Stimulated activated naive CD8-positive, alpha-beta T cell treated with anti-CD3 and anti-CD28 coated beads, Interleukin-15, amount 100 ng/mL, for 72 hours (primary cell): ENCODE measurements at regions not wholly inside any gene's neighbourhood (a gene's known extent, or its start where the extent isn't known, plus 50 kb on each side); places are given as distances from the start of the nearest gene placed in this dataset.

Experiments used
- ATAC-seq: fragments of 150-1000 bp; cut with Tn5 transposase; 2 replicates; pipeline ENCODE4 v1.10.0; 2021; ENCODE audit warnings: mild to moderate bottlenecking, moderate library complexity
- DNase-seq, 2 donors: peaks; one replicate each; pipeline ENCODE4 v3.0.0; 2021 to 2022
- H3K27ac Mint-ChIP-seq, 2 donors: one replicate each; pipeline ENCODE4 v1.8.0; 2022; ENCODE audit warnings: mild to moderate bottlenecking in 2 of 2, mixed read lengths in 2 of 2, moderate library complexity in 2 of 2
- H3K27me3 Mint-ChIP-seq: one replicate; pipeline ENCODE4 v1.8.0; 2022; ENCODE audit warnings: mixed read lengths
- H3K4me1 Mint-ChIP-seq: one replicate; pipeline ENCODE4 v1.8.0; 2022; ENCODE audit warnings: mild to moderate bottlenecking, mixed read lengths
- H3K4me3 Mint-ChIP-seq, 2 donors: one replicate each; pipeline ENCODE4 v1.8.0; 2022; ENCODE audit warnings: mild to moderate bottlenecking in 2 of 2, mixed read lengths in 2 of 2, moderate library complexity in 1 of 2
- H3K9me3 Mint-ChIP-seq, 2 donors: one replicate each; pipeline ENCODE4 v1.8.0; 2022; ENCODE audit warnings: mixed read lengths in 2 of 2

- no peak for DNase-seq
- ATAC-seq: no peak
- H3K4me3 Mint-ChIP-seq: no peak overlapping the region
- peaks cover 0 to 10% of the 10 kb centered on the region in 2 donors for H3K9me3 Mint-ChIP-seq
- no peaks in the 10 kb centered on the region for H3K4me1 Mint-ChIP-seq
- no peaks in the 10 kb centered on the region for H3K27me3 Mint-ChIP-seq
- no peak overlapping the region for H3K27ac Mint-ChIP-seq
Measured at GRCh38 chr13:68872338-68872737, 1235.3 kb upstream of the ATXN8OS start.

GRCh38 chr13:68851026-68851425, 1256.6 kb upstream of the ATXN8OS start:
- Mint-ChIP-seq H3K27ac (no peak overlapping the region), H3K4me3 (no peak overlapping the region), H3K9me3 (peaks cover 11% of the 10 kb centered on the region in 2 donors), H3K27me3 (no peaks in the 10 kb centered on the region), H3K4me1 (no peaks in the 10 kb centered on the region)
- ATAC-seq (no peak), DNase-seq (no peak)

GRCh38 chr13:68850160-68850559, 1257.5 kb upstream of the ATXN8OS start:
- no peaks in the 10 kb centered on the region for H3K4me1 Mint-ChIP-seq
- H3K27me3 Mint-ChIP-seq: no peaks in the 10 kb centered on the region
- H3K9me3 Mint-ChIP-seq: peaks cover 15 to 20% of the 10 kb centered on the region in 2 donors
- ATAC-seq (no peak), DNase-seq (no peak)
- H3K27ac Mint-ChIP-seq: no peak overlapping the region
- H3K4me3 Mint-ChIP-seq: no peak overlapping the region

- ATAC-seq (no peak), DNase-seq (no peak)
- Mint-ChIP-seq H3K27me3 (no peaks in the 10 kb centered on the region), H3K27ac (no peak overlapping the region), H3K9me3 (peaks cover 25 to 31% of the 10 kb centered on the region in 2 donors), H3K4me3 (no peak overlapping the region), H3K4me1 (no peaks in the 10 kb centered on the region)
Measured at GRCh38 chr13:68846663-68847062, 1261.0 kb upstream of the ATXN8OS start.

GRCh38 chr13:68834375-68834774, 1273.3 kb upstream of the ATXN8OS start:
- peaks cover 17% of the 10 kb centered on the region in 2 donors for H3K9me3 Mint-ChIP-seq
- no peaks in the 10 kb centered on the region for H3K4me1 Mint-ChIP-seq
- DNase-seq: no peak
- H3K27ac Mint-ChIP-seq: no peak overlapping the region
- H3K27me3 Mint-ChIP-seq: no peaks in the 10 kb centered on the region
- no peak for ATAC-seq
- no peak overlapping the region for H3K4me3 Mint-ChIP-seq

- ATAC-seq: no peak
- no peaks in the 10 kb centered on the region for H3K27me3 Mint-ChIP-seq
Measured at GRCh38 chr13:68816715-68817114, 1290.9 kb upstream of the ATXN8OS start.

GRCh38 chr13:68813180-68813796, 1294.3 kb upstream of the ATXN8OS start:
- H3K4me3 Mint-ChIP-seq: no peak overlapping the region
- H3K4me1 Mint-ChIP-seq: no peaks in the 10 kb centered on the region
- no peak for ATAC-seq
- H3K27me3 Mint-ChIP-seq: no peaks in the 10 kb centered on the region
- peaks cover 0 to 6% of the 10 kb centered on the region in 2 donors for H3K9me3 Mint-ChIP-seq
- no peak for DNase-seq
- no peak overlapping the region for H3K27ac Mint-ChIP-seq

More at GRCh38 chr13:68816715-68817114, 1290.9 kb upstream of the ATXN8OS start:
- Mint-ChIP-seq H3K27ac (no peak overlapping the region), H3K4me3 (no peak overlapping the region), H3K4me1 (no peaks in the 10 kb centered on the region), H3K9me3 (peaks cover 6 to 7% of the 10 kb centered on the region in 2 donors)
- DNase-seq: no peak

GRCh38 chr13:68810660-68811059, 1297.0 kb upstream of the ATXN8OS start:
- no peak overlapping the region for H3K27ac Mint-ChIP-seq
- DNase-seq: no peak
- H3K9me3 Mint-ChIP-seq: peaks cover 0 to 6% of the 10 kb centered on the region in 2 donors
- ATAC-seq: no peak
- H3K27me3 Mint-ChIP-seq: no peaks in the 10 kb centered on the region
- H3K4me3 Mint-ChIP-seq: no peak overlapping the region
- no peaks in the 10 kb centered on the region for H3K4me1 Mint-ChIP-seq

GRCh38 chr13:68808456-68808855, 1299.2 kb upstream of the ATXN8OS start:
- Mint-ChIP-seq H3K4me1 (no peaks in the 10 kb centered on the region), H3K27me3 (no peaks in the 10 kb centered on the region), H3K4me3 (no peak overlapping the region), H3K27ac (no peak overlapping the region), H3K9me3 (peaks cover 0 to 6% of the 10 kb centered on the region in 2 donors)
- DNase-seq: no peak
- ATAC-seq: no peak

GRCh38 chr13:68806125-68806524, 1301.5 kb upstream of the ATXN8OS start:
- H3K27me3 Mint-ChIP-seq: no peaks in the 10 kb centered on the region
- DNase-seq (no peak), ATAC-seq (no peak)
- H3K27ac Mint-ChIP-seq: no peak overlapping the region
- H3K9me3 Mint-ChIP-seq: no peaks in the 10 kb centered on the region
- H3K4me3 Mint-ChIP-seq: no peak overlapping the region
- H3K4me1 Mint-ChIP-seq: no peaks in the 10 kb centered on the region

GRCh38 chr13:68784275-68784674, 1323.4 kb upstream of the ATXN8OS start:
- Mint-ChIP-seq H3K9me3 (peaks cover 8 to 30% of the 10 kb centered on the region in 2 donors), H3K27me3 (no peaks in the 10 kb centered on the region), H3K4me1 (no peaks in the 10 kb centered on the region), H3K4me3 (no peak overlapping the region), H3K27ac (no peak overlapping the region)
- ATAC-seq (no peak), DNase-seq (no peak)

GRCh38 chr13:68759617-68760016, 1348.0 kb upstream of the ATXN8OS start:
- Mint-ChIP-seq H3K27ac (no peak overlapping the region), H3K4me3 (no peak overlapping the region), H3K4me1 (no peaks in the 10 kb centered on the region), H3K27me3 (no peaks in the 10 kb centered on the region), H3K9me3 (no peaks in the 10 kb centered on the region)
- no peak for ATAC-seq
- DNase-seq: no peak

GRCh38 chr13:68749796-68750195, 1357.8 kb upstream of the ATXN8OS start:
- Mint-ChIP-seq H3K4me1 (no peaks in the 10 kb centered on the region), H3K9me3 (peaks cover 14% of the 10 kb centered on the region in 2 donors), H3K27ac (no peak overlapping the region), H3K4me3 (no peak overlapping the region), H3K27me3 (no peaks in the 10 kb centered on the region)
- ATAC-seq (no peak), DNase-seq (no peak)

GRCh38 chr13:68748038-68748437, 1359.6 kb upstream of the ATXN8OS start:
- Mint-ChIP-seq H3K4me1 (no peaks in the 10 kb centered on the region), H3K9me3 (peaks cover 8 to 14% of the 10 kb centered on the region in 2 donors), H3K4me3 (no peak overlapping the region), H3K27me3 (no peaks in the 10 kb centered on the region), H3K27ac (no peak overlapping the region)
- no peak for ATAC-seq
- DNase-seq: no peak

- no peak overlapping the region for H3K4me3 Mint-ChIP-seq
- H3K9me3 Mint-ChIP-seq: peaks cover 7 to 8% of the 10 kb centered on the region in 2 donors
- no peak for ATAC-seq
- H3K27ac Mint-ChIP-seq: no peak overlapping the region
- DNase-seq: no peak
- H3K27me3 Mint-ChIP-seq: no peaks in the 10 kb centered on the region
- no peaks in the 10 kb centered on the region for H3K4me1 Mint-ChIP-seq
Measured at GRCh38 chr13:68745502-68745901, 1362.1 kb upstream of the ATXN8OS start.

- DNase-seq (no peak), ATAC-seq (no peak)
- H3K4me3 Mint-ChIP-seq: no peak overlapping the region
- no peaks in the 10 kb centered on the region for H3K27me3 Mint-ChIP-seq
- H3K4me1 Mint-ChIP-seq: no peaks in the 10 kb centered on the region
- H3K9me3 Mint-ChIP-seq: peaks cover 0 to 3% of the 10 kb centered on the region in 2 donors
- H3K27ac Mint-ChIP-seq: no peak overlapping the region
Measured at GRCh38 chr13:68736961-68737360, 1370.7 kb upstream of the ATXN8OS start.

- H3K27ac Mint-ChIP-seq: no peak overlapping the region
- H3K27me3 Mint-ChIP-seq: no peaks in the 10 kb centered on the region
- DNase-seq: no peak
- H3K9me3 Mint-ChIP-seq: peaks cover 0 to 6% of the 10 kb centered on the region in 2 donors
- H3K4me1 Mint-ChIP-seq: no peaks in the 10 kb centered on the region
- ATAC-seq: no peak
- H3K4me3 Mint-ChIP-seq: no peak overlapping the region
Measured at GRCh38 chr13:68727798-68728197, 1379.8 kb upstream of the ATXN8OS start.
